D721Med (cell line): ENCODE measurements at regions not wholly inside any gene's neighbourhood (a gene's known extent, or its start where the extent isn't known, plus 50 kb on each side); places are given as distances from the start of the nearest gene placed in this dataset.

Experiments used
- DNase-seq: peaks from one replicate; pipeline ENCODE4 v3.0.0; 2011; ENCODE audit warnings: low spot score; ENCODE audit not compliant: insufficient read length
- FAIRE-seq: peaks from 2 replicates; lab custom pipeline; 2011; peaks lifted over from hg19 to GRCh38; lab: Jason Lieb, UNC
- CTCF ChIP-seq: IDR thresholded peaks from 2 replicates; pipeline ENCODE4 v1.5.1; 2012; ENCODE audit warnings: mild to moderate bottlenecking, control low read depth; ENCODE audit not compliant: insufficient read depth; ENCODE audit errors: missing control alignments

- FAIRE-seq (no peak), DNase-seq (no peak)
These were observed 158.2 kb upstream of the PPP2R2B start for GRCh38 chr5:147036691-147037245.

GRCh38 chr5:147037515-147038205 lies 159.1 kb upstream of the PPP2R2B start:
- FAIRE-seq (no peak), DNase-seq (no peak)
- TF ChIP-seq CTCF: no peak

More at GRCh38 chr5:147036691-147037245, 158.2 kb upstream of the PPP2R2B start:
- TF ChIP-seq CTCF: no peak

- DNase-seq (no peak), FAIRE-seq (no peak)
- no peak for TF ChIP-seq CTCF
These were observed 162.3 kb upstream of the PPP2R2B start for GRCh38 chr5:147040856-147041255.

- DNase-seq: no peak
- FAIRE-seq: no peak
- no peak for TF ChIP-seq CTCF
These were observed 166.2 kb upstream of the PPP2R2B start for GRCh38 chr5:147044572-147045273.

GRCh38 chr5:147045290-147045689 lies 166.7 kb upstream of the PPP2R2B start:
- DNase-seq (no peak), FAIRE-seq (no peak)
- TF ChIP-seq CTCF: no peak

GRCh38 chr5:147046281-147046680 lies 167.7 kb upstream of the PPP2R2B start:
- DNase-seq (no peak), FAIRE-seq (no peak)
- TF ChIP-seq CTCF: no peak
